MG63 (cell line): ENCODE measurements at regions not wholly inside any gene's neighbourhood (a gene's known extent, or its start where the extent isn't known, plus 50 kb on each side); places are given as distances from the start of the nearest gene placed in this dataset.

Experiments
- DNase-seq: peaks from one replicate; pipeline ENCODE4 v3.0.0-alpha.2; 2020
- H3K27me3 ChIP-seq: fragments of 250-450 bp; sonication (Bioruptor Pico); 2 replicates; pipeline ENCODE4 v1.5.1; 2020; ENCODE audit warnings: mild to moderate bottlenecking, moderate library complexity
- H3K36me3 ChIP-seq: fragments of 250-450 bp; sonication (Bioruptor Pico); 2 replicates; pipeline ENCODE4 v1.5.1; 2020; ENCODE audit warnings: mild to moderate bottlenecking, moderate library complexity
- H3K4me3 ChIP-seq: fragments of 250-450 bp; sonication (Bioruptor Pico); 2 replicates; pipeline ENCODE4 v1.5.1; 2020; ENCODE audit warnings: mild to moderate bottlenecking, moderate library complexity
- H3K9me3 ChIP-seq: fragments of 250-450 bp; sonication (Bioruptor Pico); 2 replicates; pipeline ENCODE4 v1.5.1; 2020; ENCODE audit warnings: mild to moderate bottlenecking, moderate library complexity

GRCh38 chr2:129752176-129752575 is 227.3 kb upstream of the RAB6C start:
- no peak for DNase-seq
- Histone ChIP-seq H3K4me3 (no peak overlapping the region), H3K36me3 (no peaks in the 10 kb centered on the region), H3K9me3 (no peaks in the 10 kb centered on the region), H3K27me3 (no peaks in the 10 kb centered on the region)

- no peaks in the 10 kb centered on the region for H3K27me3 ChIP-seq
- no peak for DNase-seq
- no peaks in the 10 kb centered on the region for H3K9me3 ChIP-seq
- no peaks in the 10 kb centered on the region for H3K36me3 ChIP-seq
- no peak overlapping the region for H3K4me3 ChIP-seq
These were observed 226.8 kb upstream of the RAB6C start for GRCh38 chr2:129752686-129753085.

- H3K27me3 ChIP-seq = no peaks in the 10 kb centered on the region
- no peak for DNase-seq
These were observed 226.2 kb upstream of the RAB6C start for GRCh38 chr2:129753261-129753660.

GRCh38 chr2:129754421-129754820 is 225.0 kb upstream of the RAB6C start:
- H3K27me3 ChIP-seq = no peaks in the 10 kb centered on the region
- H3K4me3 ChIP-seq = no peak overlapping the region
- DNase-seq = no peak
- no peaks in the 10 kb centered on the region for H3K36me3 ChIP-seq
- no peaks in the 10 kb centered on the region for H3K9me3 ChIP-seq

More at GRCh38 chr2:129753261-129753660, 226.2 kb upstream of the RAB6C start:
- Histone ChIP-seq H3K4me3 (no peak overlapping the region), H3K36me3 (no peaks in the 10 kb centered on the region), H3K9me3 (no peaks in the 10 kb centered on the region)

- Histone ChIP-seq H3K36me3 (no peaks in the 10 kb centered on the region), H3K4me3 (no peak overlapping the region), H3K9me3 (no peaks in the 10 kb centered on the region), H3K27me3 (no peaks in the 10 kb centered on the region)
- no peak for DNase-seq
These were observed 224.6 kb upstream of the RAB6C start for GRCh38 chr2:129754831-129755230.

GRCh38 chr2:129755786-129756185 is 223.7 kb upstream of the RAB6C start:
- Histone ChIP-seq H3K9me3 (no peaks in the 10 kb centered on the region), H3K4me3 (no peak overlapping the region), H3K36me3 (no peaks in the 10 kb centered on the region), H3K27me3 (no peaks in the 10 kb centered on the region)
- no peak for DNase-seq

- no peaks in the 10 kb centered on the region for H3K36me3 ChIP-seq
- DNase-seq = no peak
- H3K27me3 ChIP-seq = no peaks in the 10 kb centered on the region
- no peaks in the 10 kb centered on the region for H3K9me3 ChIP-seq
- no peak overlapping the region for H3K4me3 ChIP-seq
These were observed 223.2 kb upstream of the RAB6C start for GRCh38 chr2:129756276-129756675.

GRCh38 chr2:129757366-129757914 is 222.0 kb upstream of the RAB6C start:
- no peaks in the 10 kb centered on the region for H3K36me3 ChIP-seq
- H3K27me3 ChIP-seq = no peaks in the 10 kb centered on the region
- no peak overlapping the region for H3K4me3 ChIP-seq
- no peaks in the 10 kb centered on the region for H3K9me3 ChIP-seq
- DNase-seq = no peak

GRCh38 chr2:129757915-129758783 is 221.3 kb upstream of the RAB6C start:
- Histone ChIP-seq H3K36me3 (no peaks in the 10 kb centered on the region), H3K27me3 (no peaks in the 10 kb centered on the region), H3K9me3 (no peaks in the 10 kb centered on the region), H3K4me3 (no peak overlapping the region)
- no peak for DNase-seq

- DNase-seq = no peak
- Histone ChIP-seq H3K9me3 (no peaks in the 10 kb centered on the region), H3K27me3 (no peaks in the 10 kb centered on the region), H3K36me3 (no peaks in the 10 kb centered on the region), H3K4me3 (no peak overlapping the region)
These were observed 220.5 kb upstream of the RAB6C start for GRCh38 chr2:129758784-129759471.

- Histone ChIP-seq H3K4me3 (no peak overlapping the region), H3K36me3 (no peaks in the 10 kb centered on the region), H3K27me3 (no peaks in the 10 kb centered on the region), H3K9me3 (no peaks in the 10 kb centered on the region)
- no peak for DNase-seq
These were observed 219.9 kb upstream of the RAB6C start for GRCh38 chr2:129759472-129760010.

GRCh38 chr2:129760669-129761068 is 218.8 kb upstream of the RAB6C start:
- Histone ChIP-seq H3K4me3 (no peak overlapping the region), H3K36me3 (no peaks in the 10 kb centered on the region), H3K27me3 (no peaks in the 10 kb centered on the region), H3K9me3 (no peaks in the 10 kb centered on the region)
- DNase-seq = no peak

GRCh38 chr2:129761569-129762021 is 217.9 kb upstream of the RAB6C start:
- Histone ChIP-seq H3K9me3 (no peaks in the 10 kb centered on the region), H3K27me3 (no peaks in the 10 kb centered on the region), H3K4me3 (no peak overlapping the region), H3K36me3 (no peaks in the 10 kb centered on the region)
- DNase-seq = no peak

GRCh38 chr2:129762386-129763189 is 216.9 kb upstream of the RAB6C start:
- no peaks in the 10 kb centered on the region for H3K27me3 ChIP-seq
- DNase-seq = no peak
- H3K9me3 ChIP-seq = no peaks in the 10 kb centered on the region
- no peaks in the 10 kb centered on the region for H3K36me3 ChIP-seq
- no peak overlapping the region for H3K4me3 ChIP-seq

- no peak for DNase-seq
- Histone ChIP-seq H3K27me3 (no peaks in the 10 kb centered on the region), H3K4me3 (no peak overlapping the region), H3K9me3 (no peaks in the 10 kb centered on the region), H3K36me3 (no peaks in the 10 kb centered on the region)
These were observed 216.1 kb upstream of the RAB6C start for GRCh38 chr2:129763190-129763846.

GRCh38 chr2:129763966-129764365 is 215.5 kb upstream of the RAB6C start:
- Histone ChIP-seq H3K9me3 (no peaks in the 10 kb centered on the region), H3K36me3 (no peaks in the 10 kb centered on the region), H3K4me3 (no peak overlapping the region), H3K27me3 (no peaks in the 10 kb centered on the region)
- no peak for DNase-seq
